ENCODE measurements at regions not wholly inside any gene's neighbourhood (a gene's known extent, or its start where the extent isn't known, plus 50 kb on each side); places are given as distances from the start of the nearest gene placed in this dataset.

DNA sequence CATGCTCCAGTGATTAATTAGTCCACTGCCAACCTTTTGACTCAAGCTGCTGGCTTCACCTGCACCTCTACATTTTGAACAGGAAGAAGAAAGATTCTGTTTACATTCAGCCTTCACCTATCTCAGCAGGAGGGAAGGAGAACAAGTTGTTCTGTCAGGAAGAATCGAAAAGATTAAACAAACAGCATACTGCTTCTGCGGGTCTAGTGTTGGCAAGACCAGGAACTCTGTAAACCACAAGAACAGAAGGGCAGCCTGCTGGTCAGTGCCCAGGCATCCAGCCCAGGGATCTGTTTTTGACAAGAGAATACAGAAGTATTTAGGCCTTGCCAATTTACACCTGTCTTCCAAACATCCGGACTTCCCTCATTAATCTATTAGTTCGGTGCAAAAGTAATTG, 189.7 kb downstream of the CHD9NB start:
- TF ChIP-seq POLR2A (IDR thresholded peaks at IDR 0.05) (no peak), CTCF (IDR thresholded peaks at IDR 0.05) (no peak)

Data from testis (tissue), 2 donors.